ENCODE measurements at regions not wholly inside any gene's neighbourhood (a gene's known extent, or its start where the extent isn't known, plus 50 kb on each side); places are given as distances from the start of the nearest gene placed in this dataset.

- no peak for TF ChIP-seq CTCF (IDR thresholded peaks at IDR 0.05)
- TF ChIP-seq POLR2A (IDR thresholded peaks at IDR 0.05): no peak
These were observed 369.6 kb downstream of the PID1 start for GRCh38 chr2:228901531-228901930.

All from thyroid gland (tissue), 4 donors.